HepG2 (cell line): ENCODE measurements at regions not wholly inside any gene's neighbourhood (a gene's known extent, or its start where the extent isn't known, plus 50 kb on each side); places are given as distances from the start of the nearest gene placed in this dataset.

Source experiments
- CCAR2 ChIP-seq: fragments of 200-400 bp; formaldehyde crosslinking; optimal IDR thresholded peaks from 2 replicates; pipeline ENCODE3; 2018; ENCODE audit warnings: low read depth, mild to moderate bottlenecking, low read length, moderate library complexity
- CTCF ChIP-seq: sonication (generic); formaldehyde crosslinking; IDR thresholded peaks from 2 replicates; pipeline ENCODE4 v1.5.0; 2020; ENCODE audit warnings: mild to moderate bottlenecking, missing genetic modification reagents, moderate library complexity
- HCFC1 ChIP-seq: fragments of 150-350 bp; IDR thresholded peaks from 2 replicates; pipeline ENCODE4 v1.6.1; 2014; ENCODE audit warnings: low read depth, low read length
- KDM1A ChIP-seq: IDR thresholded peaks from 2 replicates; pipeline ENCODE4 v1.6.1; 2016; ENCODE audit warnings: missing compliant biosample characterization
- MLX ChIP-seq: IDR thresholded peaks from 2 replicates; pipeline ENCODE4 v1.6.1; 2016
- MTA3 ChIP-seq: sonication (generic); formaldehyde crosslinking; IDR thresholded peaks from 2 replicates; pipeline ENCODE4 v1.4.0; 2020; ENCODE audit warnings: missing genetic modification reagents
- POLR2A ChIP-seq, 2 experiments: IDR thresholded peaks; 2 replicates each; pipeline ENCODE4 v1.6.1; 2011; ENCODE audit warnings: low read depth in 2 of 2, low read length in 2 of 2, mild to moderate bottlenecking in 1 of 2, moderate library complexity in 1 of 2; ENCODE audit not compliant: insufficient read depth in 1 of 2
- PRDM10 ChIP-seq: sonication (generic); formaldehyde crosslinking; IDR thresholded peaks from 2 replicates; pipeline ENCODE4 v1.4.0; 2020; ENCODE audit warnings: low read depth, missing genetic modification reagents
- REST ChIP-seq, 2 experiments: IDR thresholded peaks; 2 replicates each; pipeline ENCODE4 v1.6.1; 2011 to 2012; ENCODE audit warnings: low read length in 2 of 2, borderline replicate concordance in 1 of 2, low read depth in 1 of 2, mild to moderate bottlenecking in 1 of 2, moderate library complexity in 1 of 2
- YY1 ChIP-seq: IDR thresholded peaks from 2 replicates; pipeline ENCODE4 v1.6.1; 2011; ENCODE audit warnings: low read length, low read depth, moderate library complexity, mild to moderate bottlenecking; ENCODE audit not compliant: insufficient read depth, insufficient replicate concordance
- ZNF891 ChIP-seq: sonication (generic); formaldehyde crosslinking; IDR thresholded peaks from 2 replicates; pipeline ENCODE4 v1.5.0; 2020; ENCODE audit warnings: mild to moderate bottlenecking, missing genetic modification reagents

GRCh38 chr13:105678072-105678471, 857.4 kb downstream of the EFNB2 start:
- no peak for TF ChIP-seq HCFC1
- TF ChIP-seq MTA3 (CRISPR knock-in tag), result no peak
- no peak for TF ChIP-seq MLX (CRISPR knock-in tag)
- no peak for TF ChIP-seq CCAR2
- no peak for TF ChIP-seq PRDM10 (CRISPR knock-in tag)
- no peak for TF ChIP-seq KDM1A (CRISPR knock-in tag)
- TF ChIP-seq CTCF (CRISPR knock-in tag), result no peak
- no peak for TF ChIP-seq POLR2A (IDR thresholded peaks at IDR 0.05; ENCODE audit: insufficient read depth in 1 of 2, low read depth in 2 of 2, low read length in 2 of 2)
- TF ChIP-seq YY1, result no peak
- no peak for TF ChIP-seq REST (IDR thresholded peaks at IDR 0.05; ENCODE audit: borderline replicate concordance in 1 of 2, low read depth in 1 of 2, low read length in 2 of 2)
- no peak for TF ChIP-seq ZNF891
